ENCODE measurements at regions not wholly inside any gene's neighbourhood (a gene's known extent, or its start where the extent isn't known, plus 50 kb on each side); places are given as distances from the start of the nearest gene placed in this dataset.

GRCh38 chr12:22880807-22881206 lies 255.8 kb downstream of the ETNK1 start:
- ATAC-seq (no peak), DNase-seq (no peak)
- Mint-ChIP-seq H3K4me3 (no peak overlapping the region), H3K27ac (no peak overlapping the region), H3K4me1 (no peaks in the 10 kb centered on the region), H3K27me3 (no peaks in the 10 kb centered on the region), H3K36me3 (ENCODE audit: low read depth) (no peaks in the 10 kb centered on the region)
- H3K9me3 ChIP-seq (ENCODE audit: control insufficient read depth, low read length, poor library complexity, severe bottlenecking), result no peaks in the 10 kb centered on the region

- DNase-seq (no peak), ATAC-seq (no peak)
- H3K4me3 Mint-ChIP-seq, result no peak overlapping the region
- no peaks in the 10 kb centered on the region for H3K36me3 Mint-ChIP-seq (ENCODE audit: low read depth)
- no peaks in the 10 kb centered on the region for H3K9me3 ChIP-seq (ENCODE audit: control insufficient read depth, low read length, poor library complexity, severe bottlenecking)
- no peaks in the 10 kb centered on the region for H3K27me3 Mint-ChIP-seq
- no peaks in the 10 kb centered on the region for H3K4me1 Mint-ChIP-seq
- no peak overlapping the region for H3K27ac Mint-ChIP-seq
Observed at GRCh38 chr12:22881878-22882385, 257.0 kb downstream of the ETNK1 start.

- Mint-ChIP-seq H3K36me3 (ENCODE audit: low read depth) (no peaks in the 10 kb centered on the region), H3K27ac (no peak overlapping the region), H3K27me3 (no peaks in the 10 kb centered on the region), H3K4me1 (no peaks in the 10 kb centered on the region), H3K4me3 (no peak overlapping the region)
- no peaks in the 10 kb centered on the region for H3K9me3 ChIP-seq (ENCODE audit: control insufficient read depth, low read length, poor library complexity, severe bottlenecking)
- no peak for DNase-seq
- no peak for ATAC-seq
Observed at GRCh38 chr12:22882559-22882958, 257.6 kb downstream of the ETNK1 start.

GRCh38 chr12:22893878-22894277 lies 268.9 kb downstream of the ETNK1 start:
- Mint-ChIP-seq H3K4me1 (no peaks in the 10 kb centered on the region), H3K27ac (no peak overlapping the region), H3K4me3 (no peak overlapping the region), H3K27me3 (peaks cover 17% of the 10 kb centered on the region), H3K36me3 (ENCODE audit: low read depth) (no peaks in the 10 kb centered on the region)
- no peaks in the 10 kb centered on the region for H3K9me3 ChIP-seq (ENCODE audit: control insufficient read depth, low read length, poor library complexity, severe bottlenecking)
- ATAC-seq, result no peak
- no peak for DNase-seq

- Mint-ChIP-seq H3K27ac (no peak overlapping the region), H3K36me3 (ENCODE audit: low read depth) (no peaks in the 10 kb centered on the region), H3K4me3 (no peak overlapping the region), H3K4me1 (no peaks in the 10 kb centered on the region), H3K27me3 (peaks cover 12% of the 10 kb centered on the region)
- no peaks in the 10 kb centered on the region for H3K9me3 ChIP-seq (ENCODE audit: control insufficient read depth, low read length, poor library complexity, severe bottlenecking)
- ATAC-seq (no peak), DNase-seq (no peak)
Observed at GRCh38 chr12:22899184-22899583, 274.2 kb downstream of the ETNK1 start.

GRCh38 chr12:22900401-22900800 lies 275.4 kb downstream of the ETNK1 start:
- H3K4me3 Mint-ChIP-seq, result no peak overlapping the region
- no peak for ATAC-seq
- no peaks in the 10 kb centered on the region for H3K4me1 Mint-ChIP-seq
- H3K36me3 Mint-ChIP-seq (ENCODE audit: low read depth), result no peaks in the 10 kb centered on the region
- no peak for DNase-seq
- no peaks in the 10 kb centered on the region for H3K9me3 ChIP-seq (ENCODE audit: control insufficient read depth, low read length, poor library complexity, severe bottlenecking)
- peaks cover 12% of the 10 kb centered on the region for H3K27me3 Mint-ChIP-seq
- H3K27ac Mint-ChIP-seq, result no peak overlapping the region

- Mint-ChIP-seq H3K36me3 (ENCODE audit: low read depth) (no peaks in the 10 kb centered on the region), H3K27ac (no peak overlapping the region)
Observed at GRCh38 chr12:22904485-22904884, 279.5 kb downstream of the ETNK1 start.

GRCh38 chr12:22916241-22916640 lies 291.3 kb downstream of the ETNK1 start:
- no peaks in the 10 kb centered on the region for H3K36me3 Mint-ChIP-seq (ENCODE audit: low read depth)
- no peak overlapping the region for H3K27ac Mint-ChIP-seq
- no peaks in the 10 kb centered on the region for H3K4me1 Mint-ChIP-seq
- no peak overlapping the region for H3K4me3 Mint-ChIP-seq
- no peaks in the 10 kb centered on the region for H3K9me3 ChIP-seq (ENCODE audit: control insufficient read depth, low read length, poor library complexity, severe bottlenecking)
- ATAC-seq (no peak), DNase-seq (no peak)
- H3K27me3 Mint-ChIP-seq, result no peaks in the 10 kb centered on the region

More at GRCh38 chr12:22904485-22904884, 279.5 kb downstream of the ETNK1 start:
- Mint-ChIP-seq H3K4me1 (no peaks in the 10 kb centered on the region), H3K4me3 (no peak overlapping the region), H3K27me3 (no peaks in the 10 kb centered on the region)
- DNase-seq (no peak), ATAC-seq (no peak)
- no peaks in the 10 kb centered on the region for H3K9me3 ChIP-seq (ENCODE audit: control insufficient read depth, low read length, poor library complexity, severe bottlenecking)

GRCh38 chr12:22916815-22917214 lies 291.8 kb downstream of the ETNK1 start:
- no peak overlapping the region for H3K27ac Mint-ChIP-seq
- ATAC-seq (no peak), DNase-seq (no peak)
- H3K4me1 Mint-ChIP-seq, result no peaks in the 10 kb centered on the region
- no peaks in the 10 kb centered on the region for H3K9me3 ChIP-seq (ENCODE audit: control insufficient read depth, low read length, poor library complexity, severe bottlenecking)
- H3K4me3 Mint-ChIP-seq, result no peak overlapping the region
- no peaks in the 10 kb centered on the region for H3K27me3 Mint-ChIP-seq
- H3K36me3 Mint-ChIP-seq (ENCODE audit: low read depth), result no peaks in the 10 kb centered on the region

- Mint-ChIP-seq H3K36me3 (ENCODE audit: low read depth) (no peaks in the 10 kb centered on the region), H3K4me3 (no peak overlapping the region), H3K27ac (no peak overlapping the region), H3K4me1 (no peaks in the 10 kb centered on the region), H3K27me3 (no peaks in the 10 kb centered on the region)
- no peaks in the 10 kb centered on the region for H3K9me3 ChIP-seq (ENCODE audit: control insufficient read depth, low read length, poor library complexity, severe bottlenecking)
- no peak for DNase-seq
- ATAC-seq, result no peak
Observed at GRCh38 chr12:22919883-22920282, 294.9 kb downstream of the ETNK1 start.

GRCh38 chr12:22923768-22924167 lies 298.8 kb downstream of the ETNK1 start:
- H3K36me3 Mint-ChIP-seq (ENCODE audit: low read depth), result no peaks in the 10 kb centered on the region
- ATAC-seq (no peak), DNase-seq (no peak)
- no peaks in the 10 kb centered on the region for H3K4me1 Mint-ChIP-seq
- H3K27me3 Mint-ChIP-seq, result no peaks in the 10 kb centered on the region
- H3K9me3 ChIP-seq (ENCODE audit: control insufficient read depth, low read length, poor library complexity, severe bottlenecking), result no peaks in the 10 kb centered on the region
- H3K4me3 Mint-ChIP-seq, result no peak overlapping the region
- no peak overlapping the region for H3K27ac Mint-ChIP-seq

- no peak for DNase-seq
- no peak overlapping the region for H3K4me3 Mint-ChIP-seq
- H3K9me3 ChIP-seq (ENCODE audit: control insufficient read depth, low read length, poor library complexity, severe bottlenecking), result no peaks in the 10 kb centered on the region
- no peaks in the 10 kb centered on the region for H3K36me3 Mint-ChIP-seq (ENCODE audit: low read depth)
- H3K4me1 Mint-ChIP-seq, result no peaks in the 10 kb centered on the region
- no peak overlapping the region for H3K27ac Mint-ChIP-seq
- no peaks in the 10 kb centered on the region for H3K27me3 Mint-ChIP-seq
- ATAC-seq, result no peak
Observed at GRCh38 chr12:22924391-22924790, 299.4 kb downstream of the ETNK1 start.

- H3K4me3 Mint-ChIP-seq, result no peak overlapping the region
- H3K27me3 Mint-ChIP-seq, result no peaks in the 10 kb centered on the region
- H3K36me3 Mint-ChIP-seq (ENCODE audit: low read depth), result no peaks in the 10 kb centered on the region
- H3K27ac Mint-ChIP-seq, result no peak overlapping the region
- no peaks in the 10 kb centered on the region for H3K9me3 ChIP-seq (ENCODE audit: control insufficient read depth, low read length, poor library complexity, severe bottlenecking)
- no peak for ATAC-seq
- DNase-seq, result no peak
- H3K4me1 Mint-ChIP-seq, result no peaks in the 10 kb centered on the region
Observed at GRCh38 chr12:22925623-22926022, 300.7 kb downstream of the ETNK1 start.

- ATAC-seq (no peak), DNase-seq (no peak)
- no peaks in the 10 kb centered on the region for H3K36me3 Mint-ChIP-seq (ENCODE audit: low read depth)
- no peak overlapping the region for H3K27ac Mint-ChIP-seq
- H3K27me3 Mint-ChIP-seq, result peaks cover 8% of the 10 kb centered on the region
- no peak overlapping the region for H3K4me3 Mint-ChIP-seq
- H3K9me3 ChIP-seq (ENCODE audit: control insufficient read depth, low read length, poor library complexity, severe bottlenecking), result no peaks in the 10 kb centered on the region
- H3K4me1 Mint-ChIP-seq, result no peaks in the 10 kb centered on the region
Observed at GRCh38 chr12:22932431-22932830, 307.5 kb downstream of the ETNK1 start.
